Panc1 (cell line): ENCODE measurements at regions not wholly inside any gene's neighbourhood (a gene's known extent, or its start where the extent isn't known, plus 50 kb on each side); places are given as distances from the start of the nearest gene placed in this dataset.
A peak's percentile ranks its signal among the peaks of the same experiment; 100 is the strongest.

Source experiments
- ATAC-seq: fragments of 200-7000 bp; cut with Tn5 transposase; 2 replicates; pipeline ENCODE4 v1.9.1; 2020; ENCODE audit warnings: mild to moderate bottlenecking, moderate library complexity
- BruUV-seq: library from RNA; stranded (reverse); fragments of 400-500 nt; replicated peaks from 2 replicates; lab custom pipeline; 2021; lab: Mats Ljungman, UMichigan
- CTCF ChIA-PET: fragments of 300-600 bp; sonication (Branson Sonifier 250); formaldehyde crosslinking; loops from one replicate; lab custom pipeline; 2022; ENCODE audit warnings: antibody characterized with exemption; lab: Charles Lee
- POLR2A ChIA-PET: fragments of 300-600 bp; sonication (Branson Sonifier 250); formaldehyde crosslinking; loops from one replicate; lab custom pipeline; 2022; ENCODE audit warnings: antibody characterized with exemption; lab: Charles Lee
- DNase-seq: peaks from one replicate; pipeline ENCODE4 v3.0.0-alpha.2; 2010; ENCODE audit warnings: low read depth, low spot score
- H3K27ac ChIP-seq: 2 replicates; pipeline ENCODE4 v1.5.1; 2011; ENCODE audit warnings: mild to moderate bottlenecking, low read length, inconsistent platforms
- H3K27me3 ChIP-seq: fragments of 200-500 bp; sonication (Bioruptor generic); 2 replicates; pipeline ENCODE4 v1.6.0; 2014; ENCODE audit warnings: low read length, inconsistent platforms; ENCODE audit not compliant: control insufficient read depth, insufficient read depth
- H3K36me3 ChIP-seq: fragments of 200-500 bp; sonication (Bioruptor generic); 2 replicates; pipeline ENCODE4 v1.5.1; 2014; ENCODE audit warnings: inconsistent platforms, mild to moderate bottlenecking, low read length, moderate library complexity; ENCODE audit not compliant: control insufficient read depth, insufficient read depth
- H3K4me1 ChIP-seq: 2 replicates; pipeline ENCODE4 v1.5.1; 2011; ENCODE audit warnings: inconsistent platforms, mild to moderate bottlenecking, low read length, moderate library complexity; ENCODE audit not compliant: control insufficient read depth, insufficient read depth
- H3K4me3 ChIP-seq, 2 experiments: 2 replicates each; pipeline ENCODE4 v1.5.1; 2011 to 2012; ENCODE audit warnings: low read depth in 2 of 2, low read length in 2 of 2, mild to moderate bottlenecking in 2 of 2, inconsistent platforms in 1 of 2, moderate library complexity in 1 of 2
- H3K9me3 ChIP-seq: fragments of 200-500 bp; sonication (Bioruptor generic); 2 replicates; pipeline ENCODE4 v1.5.1; 2014; ENCODE audit warnings: low read depth, mild to moderate bottlenecking, inconsistent platforms, low read length, moderate library complexity; ENCODE audit not compliant: control insufficient read depth, insufficient read depth
- POLR2AphosphoS5 ChIP-seq: IDR thresholded peaks from 2 replicates; pipeline ENCODE4 v1.6.1; 2012; ENCODE audit warnings: mild to moderate bottlenecking, low read depth, low read length, moderate library complexity
- SIN3A ChIP-seq: IDR thresholded peaks from 2 replicates; pipeline ENCODE4 v1.6.1; 2012; ENCODE audit warnings: low read depth, mild to moderate bottlenecking, low read length, moderate library complexity, borderline replicate concordance; ENCODE audit not compliant: insufficient read depth
- TCF7L2 ChIP-seq: IDR thresholded peaks from 2 replicates; pipeline ENCODE4 v1.6.1; 2011; ENCODE audit warnings: mild to moderate bottlenecking, low read depth, low read length, inconsistent platforms
- in situ Hi-C: cut with HindIII; loops from 2 replicates; pipeline ENCODE4 v1.10.0; 2016; ENCODE audit warnings: low sequenced_read_pairs, low pct_unique_long_range_greater_than_20kb
- intact Hi-C: fragments of 100-400 bp; cut with micrococcal nuclease; formaldehyde crosslinking; loops from one replicate; pipeline ENCODE4 v1.10.0; 2022; ENCODE audit not compliant: unreplicated experiment
- TF ChIP-seq, protein P1 (sequence below): fragments of 450-650 bp; IDR thresholded peaks from 2 replicates; pipeline ENCODE4 v1.5.1; 2017; ENCODE audit warnings: mild to moderate bottlenecking
- TF ChIP-seq, protein P2 (sequence below), 2 experiments: IDR thresholded peaks; 2 replicates each; pipeline ENCODE4 v1.6.1; 2011 to 2012; ENCODE audit warnings: low read depth in 2 of 2, control low read depth in 1 of 2, low read length in 1 of 2, mild to moderate bottlenecking in 1 of 2, moderate library complexity in 1 of 2; ENCODE audit not compliant: insufficient read depth in 1 of 2

DNA sequence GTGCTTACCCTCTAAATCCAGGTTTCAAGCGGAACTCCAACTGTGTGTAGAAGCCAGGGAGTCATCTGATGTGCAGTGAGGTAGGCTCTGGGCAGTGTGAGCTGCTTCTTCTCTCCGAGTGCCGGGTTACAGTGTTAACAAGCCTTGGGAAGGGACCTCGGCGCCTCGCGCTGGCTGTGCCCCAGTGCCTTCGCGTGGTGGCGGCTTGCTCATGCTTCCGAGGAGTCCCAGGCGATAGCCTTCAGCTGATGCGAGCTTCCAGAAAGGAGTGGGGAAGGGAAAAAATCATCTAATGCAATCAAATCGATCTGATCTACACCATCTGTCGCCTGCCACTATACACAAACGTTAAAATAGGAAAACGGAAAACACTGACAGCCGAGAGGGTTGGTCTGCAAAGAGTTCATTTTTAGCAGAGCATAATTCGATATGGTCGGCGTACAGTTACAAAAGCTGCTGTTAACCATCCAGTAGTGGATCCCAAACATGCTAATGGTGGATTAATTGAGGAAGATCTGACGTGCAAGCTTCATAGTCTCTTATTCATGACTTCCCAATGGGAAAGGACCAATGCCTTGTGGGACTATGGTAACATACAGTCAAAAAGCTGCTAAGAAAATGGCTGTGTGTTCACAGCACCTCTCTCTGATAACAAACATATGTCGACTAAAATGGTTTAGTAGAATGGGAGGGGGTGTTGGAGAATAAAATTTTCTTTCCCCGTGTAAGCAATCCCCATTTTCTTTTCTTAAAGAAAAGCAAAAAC is 128.7 kb upstream of the DPYD start:
- in situ Hi-C loops = no loop called here
- DNase-seq (no peak), ATAC-seq (peak; percentile 42)
- TF ChIP-seq, protein P1, sequence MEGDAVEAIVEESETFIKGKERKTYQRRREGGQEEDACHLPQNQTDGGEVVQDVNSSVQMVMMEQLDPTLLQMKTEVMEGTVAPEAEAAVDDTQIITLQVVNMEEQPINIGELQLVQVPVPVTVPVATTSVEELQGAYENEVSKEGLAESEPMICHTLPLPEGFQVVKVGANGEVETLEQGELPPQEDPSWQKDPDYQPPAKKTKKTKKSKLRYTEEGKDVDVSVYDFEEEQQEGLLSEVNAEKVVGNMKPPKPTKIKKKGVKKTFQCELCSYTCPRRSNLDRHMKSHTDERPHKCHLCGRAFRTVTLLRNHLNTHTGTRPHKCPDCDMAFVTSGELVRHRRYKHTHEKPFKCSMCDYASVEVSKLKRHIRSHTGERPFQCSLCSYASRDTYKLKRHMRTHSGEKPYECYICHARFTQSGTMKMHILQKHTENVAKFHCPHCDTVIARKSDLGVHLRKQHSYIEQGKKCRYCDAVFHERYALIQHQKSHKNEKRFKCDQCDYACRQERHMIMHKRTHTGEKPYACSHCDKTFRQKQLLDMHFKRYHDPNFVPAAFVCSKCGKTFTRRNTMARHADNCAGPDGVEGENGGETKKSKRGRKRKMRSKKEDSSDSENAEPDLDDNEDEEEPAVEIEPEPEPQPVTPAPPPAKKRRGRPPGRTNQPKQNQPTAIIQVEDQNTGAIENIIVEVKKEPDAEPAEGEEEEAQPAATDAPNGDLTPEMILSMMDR = no peak
- no peak for TF ChIP-seq POLR2AphosphoS5
- Histone ChIP-seq H3K36me3 (no peaks in the 10 kb centered on the region), H3K4me1 (no peaks in the 10 kb centered on the region), H3K27me3 (no peaks in the 10 kb centered on the region), H3K4me3 (peak overlapping the region; percentile 39 to 66), H3K9me3 (no peaks in the 10 kb centered on the region), H3K27ac (no peak overlapping the region)
- BruUV-seq = no TSS peak
- intact Hi-C loops = loop anchor here (10.0 kb wide), 2 partner anchors 225 to 1085 kb away; no protein-coding TSS in a partner anchor
- ChIA-PET POLR2A (no interaction called here), CTCF (no interaction called here)

DNA sequence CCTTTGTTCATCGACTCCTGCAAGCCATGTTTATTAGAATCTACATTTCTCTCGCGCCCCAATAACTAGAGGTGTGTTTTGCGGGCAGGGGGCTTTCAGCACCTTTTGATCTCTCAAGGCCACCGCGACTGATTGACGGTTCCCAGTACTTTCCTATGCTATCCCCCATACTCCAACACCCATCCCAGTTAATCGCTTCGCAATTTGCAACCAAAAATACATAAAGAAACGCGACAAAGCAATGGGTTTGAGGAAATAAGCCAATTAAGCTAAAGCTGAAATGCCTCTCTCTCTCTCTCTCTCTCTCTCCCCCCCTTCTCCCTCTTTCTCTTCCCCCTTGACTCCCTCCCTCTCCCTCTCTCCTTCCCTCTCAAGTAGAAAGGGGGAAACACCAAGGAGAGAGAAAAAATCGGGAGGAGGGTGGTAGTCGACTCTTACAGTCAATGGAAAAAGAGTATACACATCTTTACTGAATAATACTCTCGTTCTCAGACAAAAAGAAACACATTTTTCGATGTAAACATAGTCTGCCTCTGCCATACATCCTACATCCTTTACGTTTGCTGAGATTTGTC is 128.0 kb upstream of the DPYD start:
- in situ Hi-C loops (no loop called here), intact Hi-C loops (no loop called here)
- H3K36me3 ChIP-seq = no peaks in the 10 kb centered on the region
- DNase-seq (no peak), ATAC-seq (peak; percentile 7; the same call in 1 of the 2 replicates)
- H3K27me3 ChIP-seq = no peaks in the 10 kb centered on the region
- ChIA-PET CTCF (no interaction called here), POLR2A (no interaction called here)
- TF ChIP-seq SIN3A (no peak), TCF7L2 (no peak), POLR2AphosphoS5 (no peak)
- TF ChIP-seq, protein P2, sequence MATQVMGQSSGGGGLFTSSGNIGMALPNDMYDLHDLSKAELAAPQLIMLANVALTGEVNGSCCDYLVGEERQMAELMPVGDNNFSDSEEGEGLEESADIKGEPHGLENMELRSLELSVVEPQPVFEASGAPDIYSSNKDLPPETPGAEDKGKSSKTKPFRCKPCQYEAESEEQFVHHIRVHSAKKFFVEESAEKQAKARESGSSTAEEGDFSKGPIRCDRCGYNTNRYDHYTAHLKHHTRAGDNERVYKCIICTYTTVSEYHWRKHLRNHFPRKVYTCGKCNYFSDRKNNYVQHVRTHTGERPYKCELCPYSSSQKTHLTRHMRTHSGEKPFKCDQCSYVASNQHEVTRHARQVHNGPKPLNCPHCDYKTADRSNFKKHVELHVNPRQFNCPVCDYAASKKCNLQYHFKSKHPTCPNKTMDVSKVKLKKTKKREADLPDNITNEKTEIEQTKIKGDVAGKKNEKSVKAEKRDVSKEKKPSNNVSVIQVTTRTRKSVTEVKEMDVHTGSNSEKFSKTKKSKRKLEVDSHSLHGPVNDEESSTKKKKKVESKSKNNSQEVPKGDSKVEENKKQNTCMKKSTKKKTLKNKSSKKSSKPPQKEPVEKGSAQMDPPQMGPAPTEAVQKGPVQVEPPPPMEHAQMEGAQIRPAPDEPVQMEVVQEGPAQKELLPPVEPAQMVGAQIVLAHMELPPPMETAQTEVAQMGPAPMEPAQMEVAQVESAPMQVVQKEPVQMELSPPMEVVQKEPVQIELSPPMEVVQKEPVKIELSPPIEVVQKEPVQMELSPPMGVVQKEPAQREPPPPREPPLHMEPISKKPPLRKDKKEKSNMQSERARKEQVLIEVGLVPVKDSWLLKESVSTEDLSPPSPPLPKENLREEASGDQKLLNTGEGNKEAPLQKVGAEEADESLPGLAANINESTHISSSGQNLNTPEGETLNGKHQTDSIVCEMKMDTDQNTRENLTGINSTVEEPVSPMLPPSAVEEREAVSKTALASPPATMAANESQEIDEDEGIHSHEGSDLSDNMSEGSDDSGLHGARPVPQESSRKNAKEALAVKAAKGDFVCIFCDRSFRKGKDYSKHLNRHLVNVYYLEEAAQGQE (IDR thresholded peaks at IDR 0.05; ENCODE audit: insufficient read depth in 1 of 2, low read depth in 2 of 2, low read length in 1 of 2) = no peak
- H3K4me1 ChIP-seq = no peaks in the 10 kb centered on the region
- H3K27ac ChIP-seq = no peak overlapping the region
- H3K9me3 ChIP-seq = no peaks in the 10 kb centered on the region
- H3K4me3 ChIP-seq = peak overlapping the region; percentile 39 to 66
- no TSS peak for BruUV-seq

DNA sequence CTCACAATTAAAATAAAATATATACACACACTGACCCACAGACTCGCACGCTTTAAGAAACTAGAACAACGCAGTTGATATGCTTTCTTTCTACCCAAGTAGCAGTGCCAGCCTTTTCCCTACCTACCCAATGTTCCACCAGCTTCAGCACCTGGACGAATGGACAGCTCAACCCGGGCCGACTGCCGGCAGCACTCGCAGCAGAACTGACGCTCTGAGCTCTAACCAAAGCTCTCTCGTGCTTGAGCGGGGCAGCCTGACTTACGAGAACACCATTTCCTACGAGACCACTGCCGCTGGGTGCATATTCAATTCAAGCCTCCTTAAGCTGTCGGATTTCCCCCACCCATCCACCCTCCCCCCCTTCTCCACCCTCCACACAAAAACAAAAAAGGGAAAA is 127.4 kb upstream of the DPYD start:
- ChIA-PET CTCF (no interaction called here), POLR2A (no interaction called here)
- TF ChIP-seq, protein P2 (IDR thresholded peaks at IDR 0.05; ENCODE audit: insufficient read depth in 1 of 2, low read depth in 2 of 2, low read length in 1 of 2) = peak; percentile 97 to 99
- TF ChIP-seq, protein P1 = no peak
- TF ChIP-seq POLR2AphosphoS5 (no peak), SIN3A (0 out of 2 replicates have a peak, but pooled peaks have one; percentile 51), TCF7L2 (no peak)
- no TSS peak for BruUV-seq
- H3K27me3 ChIP-seq = no peaks in the 10 kb centered on the region
- no peaks in the 10 kb centered on the region for H3K36me3 ChIP-seq
- peak overlapping the region; percentile 39 to 66 for H3K4me3 ChIP-seq
- intact Hi-C loops = no loop called here
- no peaks in the 10 kb centered on the region for H3K9me3 ChIP-seq
- ATAC-seq (peak; percentile 79), DNase-seq (no peak)
- no peaks in the 10 kb centered on the region for H3K4me1 ChIP-seq
- no peak overlapping the region for H3K27ac ChIP-seq
- in situ Hi-C loops = no loop called here
